Smooth muscle cell (in vitro differentiated cells): ENCODE measurements at regions not wholly inside any gene's neighbourhood (a gene's known extent, or its start where the extent isn't known, plus 50 kb on each side); places are given as distances from the start of the nearest gene placed in this dataset.

Source experiments
- DNase-seq: peaks from one replicate; lab custom pipeline; 2025; ENCODE audit not compliant: unreplicated experiment; lab: John Stamatoyannopoulos, UW
- H2AFZ ChIP-seq: fragments of 200-600 bp; sonication (generic); 2 replicates; pipeline ENCODE4 v1.6.0; 2016; ENCODE audit warnings: antibody characterized with exemption, low read depth, mild to moderate bottlenecking
- H3F3A ChIP-seq: fragments of 200-600 bp; sonication (generic); 2 replicates; pipeline ENCODE4 v1.6.0; 2017; ENCODE audit warnings: antibody characterized with exemption, low read depth
- H3K27ac ChIP-seq: fragments of 200-600 bp; sonication (generic); 2 replicates; pipeline ENCODE4 v1.5.1; 2016; ENCODE audit warnings: low read depth, mild to moderate bottlenecking
- H3K27me3 ChIP-seq: fragments of 200-600 bp; sonication (generic); 2 replicates; pipeline ENCODE4 v1.6.1; 2016; ENCODE audit warnings: low read depth, mild to moderate bottlenecking
- H3K36me3 ChIP-seq: fragments of 200-600 bp; sonication (generic); 2 replicates; pipeline ENCODE4 v1.5.1; 2016; ENCODE audit warnings: low read depth
- H3K4me1 ChIP-seq: fragments of 200-600 bp; sonication (generic); 2 replicates; pipeline ENCODE4 v1.5.1; 2016; ENCODE audit warnings: low read depth
- H3K4me2 ChIP-seq: fragments of 200-600 bp; sonication (generic); 2 replicates; pipeline ENCODE4 v1.6.0; 2016; ENCODE audit warnings: mild to moderate bottlenecking
- H3K4me3 ChIP-seq: fragments of 200-600 bp; sonication (generic); 2 replicates; pipeline ENCODE4 v1.5.1; 2016; ENCODE audit warnings: mild to moderate bottlenecking
- H3K79me2 ChIP-seq: fragments of 200-600 bp; sonication (generic); 2 replicates; pipeline ENCODE4 v1.6.0; 2016; ENCODE audit warnings: low read depth, mild to moderate bottlenecking
- H3K9ac ChIP-seq: fragments of 200-600 bp; sonication (generic); 2 replicates; pipeline ENCODE4 v1.6.0; 2016; ENCODE audit warnings: low read depth
- H3K9me3 ChIP-seq: fragments of 200-600 bp; sonication (generic); replicated peaks from 2 replicates; pipeline ENCODE4 v1.5.1; 2016; ENCODE audit warnings: low read depth
- H4K20me1 ChIP-seq: fragments of 200-600 bp; sonication (generic); 2 replicates; pipeline ENCODE4 v1.6.0; 2016; ENCODE audit warnings: low read depth
- CTCF ChIP-seq: fragments of 200-600 bp; sonication (generic); IDR thresholded peaks from 2 replicates; pipeline ENCODE4 v1.5.1; 2017; ENCODE audit warnings: borderline replicate concordance, mild to moderate bottlenecking, antibody characterized with exemption; ENCODE audit not compliant: insufficient read depth, poor library complexity, severe bottlenecking
- WGBS: methylation state at CpG from one replicate; pipeline ENCODE4 v1.1.7; 2016; ENCODE audit warnings: low lambda C conversion rate; 5-methylcytosine and 5-hydroxymethylcytosine counted together

GRCh38 chr5:8418049-8418426 is 549.1 kb downstream of the MTRR start:
- H3K79me2 ChIP-seq = no peaks in the 10 kb centered on the region
- DNase-seq = no peak
- H3K4me3 ChIP-seq = no peak overlapping the region
- TF ChIP-seq CTCF = no peak
- no peak overlapping the region for H3K4me2 ChIP-seq
- H3K4me1 ChIP-seq = no peaks in the 10 kb centered on the region
- WGBS = 23% methylated on average over 3 of the region's 3 CpGs
- no peaks in the 10 kb centered on the region for H3K36me3 ChIP-seq
- no peaks in the 10 kb centered on the region for H3K27me3 ChIP-seq
- no peaks in the 10 kb centered on the region for H4K20me1 ChIP-seq
- H3K27ac ChIP-seq = no peak overlapping the region
- H3K9me3 ChIP-seq = no peaks in the 10 kb centered on the region
- H3K9ac ChIP-seq = no peak overlapping the region
- no peaks in the 10 kb centered on the region for H3F3A ChIP-seq
- no peak overlapping the region for H2AFZ ChIP-seq

GRCh38 chr5:8429778-8430758 is 561.1 kb downstream of the MTRR start:
- Histone ChIP-seq H3K79me2 (no peaks in the 10 kb centered on the region), H3K9me3 (no peaks in the 10 kb centered on the region), H3K9ac (no peak overlapping the region), H3K27ac (no peak overlapping the region), H3K4me2 (no peak overlapping the region), H3K4me1 (no peaks in the 10 kb centered on the region), H2AFZ (no peak overlapping the region), H3K4me3 (no peak overlapping the region), H3K36me3 (no peaks in the 10 kb centered on the region), H3K27me3 (no peaks in the 10 kb centered on the region), H4K20me1 (no peaks in the 10 kb centered on the region), H3F3A (no peaks in the 10 kb centered on the region)
- no peak for TF ChIP-seq CTCF
- WGBS = 93% methylated on average over 24 of the region's 24 CpGs
- no peak for DNase-seq

GRCh38 chr5:8434501-8434900 is 565.6 kb downstream of the MTRR start:
- H3K4me1 ChIP-seq = peaks cover 3% of the 10 kb centered on the region
- no peaks in the 10 kb centered on the region for H3K79me2 ChIP-seq
- no peak overlapping the region for H3K4me3 ChIP-seq
- 92% methylated on average over 2 of the region's 2 CpGs for WGBS
- no peak for DNase-seq
- H3K27ac ChIP-seq = no peak overlapping the region
- TF ChIP-seq CTCF = no peak
- no peak overlapping the region for H3K9ac ChIP-seq
- no peaks in the 10 kb centered on the region for H3K36me3 ChIP-seq
- H2AFZ ChIP-seq = no peak overlapping the region
- H3K9me3 ChIP-seq = no peaks in the 10 kb centered on the region
- no peaks in the 10 kb centered on the region for H4K20me1 ChIP-seq
- H3K27me3 ChIP-seq = no peaks in the 10 kb centered on the region
- no peak overlapping the region for H3K4me2 ChIP-seq
- no peaks in the 10 kb centered on the region for H3F3A ChIP-seq

- peaks cover 3% of the 10 kb centered on the region for H3K4me1 ChIP-seq
- no peak for DNase-seq
- no peaks in the 10 kb centered on the region for H3F3A ChIP-seq
- H3K79me2 ChIP-seq = no peaks in the 10 kb centered on the region
- H3K27me3 ChIP-seq = no peaks in the 10 kb centered on the region
- no peaks in the 10 kb centered on the region for H3K36me3 ChIP-seq
- no peaks in the 10 kb centered on the region for H3K9me3 ChIP-seq
- H3K27ac ChIP-seq = no peak overlapping the region
- no peak overlapping the region for H2AFZ ChIP-seq
- TF ChIP-seq CTCF = no peak
- no peak overlapping the region for H3K4me3 ChIP-seq
- 67% methylated on average over 1 of the region's 1 CpG for WGBS
- no peak overlapping the region for H3K4me2 ChIP-seq
- H4K20me1 ChIP-seq = no peaks in the 10 kb centered on the region
- no peak overlapping the region for H3K9ac ChIP-seq
Measured at GRCh38 chr5:8436924-8437323, 568.0 kb downstream of the MTRR start.
